ENCODE measurements at regions not wholly inside any gene's neighbourhood (a gene's known extent, or its start where the extent isn't known, plus 50 kb on each side); places are given as distances from the start of the nearest gene placed in this dataset.

DNA sequence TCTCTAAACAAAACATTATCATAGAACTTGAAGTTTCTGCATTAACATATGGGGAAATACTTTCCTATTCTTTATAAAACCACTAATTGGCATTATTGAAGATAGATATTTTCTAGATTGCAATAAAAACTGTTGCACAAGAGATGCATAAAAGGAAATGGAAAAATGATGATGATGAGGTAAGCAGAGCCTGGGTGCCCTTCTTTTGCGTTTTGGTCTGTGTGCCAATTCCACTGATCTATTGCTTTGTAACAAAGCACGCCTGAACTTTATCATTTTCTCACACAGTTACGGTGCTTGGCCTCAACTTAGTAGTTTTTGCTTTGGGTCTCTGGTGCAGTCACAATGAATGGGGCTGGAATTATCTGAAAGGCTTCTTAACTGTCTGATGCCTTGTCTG is 450.5 kb downstream of the MAFB start:
- TF ChIP-seq, protein P1, sequence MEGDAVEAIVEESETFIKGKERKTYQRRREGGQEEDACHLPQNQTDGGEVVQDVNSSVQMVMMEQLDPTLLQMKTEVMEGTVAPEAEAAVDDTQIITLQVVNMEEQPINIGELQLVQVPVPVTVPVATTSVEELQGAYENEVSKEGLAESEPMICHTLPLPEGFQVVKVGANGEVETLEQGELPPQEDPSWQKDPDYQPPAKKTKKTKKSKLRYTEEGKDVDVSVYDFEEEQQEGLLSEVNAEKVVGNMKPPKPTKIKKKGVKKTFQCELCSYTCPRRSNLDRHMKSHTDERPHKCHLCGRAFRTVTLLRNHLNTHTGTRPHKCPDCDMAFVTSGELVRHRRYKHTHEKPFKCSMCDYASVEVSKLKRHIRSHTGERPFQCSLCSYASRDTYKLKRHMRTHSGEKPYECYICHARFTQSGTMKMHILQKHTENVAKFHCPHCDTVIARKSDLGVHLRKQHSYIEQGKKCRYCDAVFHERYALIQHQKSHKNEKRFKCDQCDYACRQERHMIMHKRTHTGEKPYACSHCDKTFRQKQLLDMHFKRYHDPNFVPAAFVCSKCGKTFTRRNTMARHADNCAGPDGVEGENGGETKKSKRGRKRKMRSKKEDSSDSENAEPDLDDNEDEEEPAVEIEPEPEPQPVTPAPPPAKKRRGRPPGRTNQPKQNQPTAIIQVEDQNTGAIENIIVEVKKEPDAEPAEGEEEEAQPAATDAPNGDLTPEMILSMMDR (IDR thresholded peaks at IDR 0.05; ENCODE audit: low read depth, low read length) = no peak
- no peak overlapping the region for H3K4me3 ChIP-seq (ENCODE audit: low read depth, low read length)
- POLR2A ChIA-PET = no interaction called here
- no peak overlapping the region for H3K27ac ChIP-seq (ENCODE audit: low read depth, low read length)
- no peaks in the 10 kb centered on the region for H3K9me3 ChIP-seq (ENCODE audit: control insufficient read depth, insufficient read depth, low read length)
- CTCF ChIA-PET = no interaction called here
- DNase-seq (ENCODE audit: low read depth, low spot score) = no peak
- no peaks in the 10 kb centered on the region for H3K27me3 ChIP-seq (ENCODE audit: control insufficient read depth, insufficient read depth, low read length)

DNA sequence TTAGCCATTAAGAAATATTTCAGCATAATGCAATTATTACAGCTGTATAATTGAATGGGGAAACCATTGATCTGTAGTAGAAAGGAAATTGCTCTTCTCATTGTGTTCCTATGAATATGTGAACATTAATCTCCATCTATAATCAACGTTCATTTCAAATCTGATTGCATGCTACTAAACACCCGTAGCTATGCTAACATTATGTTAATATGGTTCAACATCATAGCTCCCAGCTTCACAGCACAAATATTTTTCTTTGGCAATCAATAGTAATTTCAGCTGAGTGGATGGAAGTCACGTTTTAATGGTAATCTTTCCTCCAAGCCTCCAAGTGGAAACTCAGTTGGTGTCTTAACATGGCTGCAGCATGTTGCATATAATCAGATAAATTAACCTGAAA is 454.4 kb downstream of the MAFB start:
- H3K4me3 ChIP-seq (ENCODE audit: low read depth, low read length) = no peak overlapping the region
- ChIA-PET POLR2A (no interaction called here), CTCF (interaction anchor here (0.5 kb wide), 1 partner anchor 360 kb away, joined by 3 read pairs; no protein-coding TSS in a partner anchor)
- H3K27me3 ChIP-seq (ENCODE audit: control insufficient read depth, insufficient read depth, low read length) = no peaks in the 10 kb centered on the region
- no peak for DNase-seq (ENCODE audit: low read depth, low spot score)
- no peaks in the 10 kb centered on the region for H3K9me3 ChIP-seq (ENCODE audit: control insufficient read depth, insufficient read depth, low read length)
- TF ChIP-seq, protein P1 (IDR thresholded peaks at IDR 0.05; ENCODE audit: low read depth, low read length) = no peak
- H3K27ac ChIP-seq (ENCODE audit: low read depth, low read length) = no peak overlapping the region

DNA sequence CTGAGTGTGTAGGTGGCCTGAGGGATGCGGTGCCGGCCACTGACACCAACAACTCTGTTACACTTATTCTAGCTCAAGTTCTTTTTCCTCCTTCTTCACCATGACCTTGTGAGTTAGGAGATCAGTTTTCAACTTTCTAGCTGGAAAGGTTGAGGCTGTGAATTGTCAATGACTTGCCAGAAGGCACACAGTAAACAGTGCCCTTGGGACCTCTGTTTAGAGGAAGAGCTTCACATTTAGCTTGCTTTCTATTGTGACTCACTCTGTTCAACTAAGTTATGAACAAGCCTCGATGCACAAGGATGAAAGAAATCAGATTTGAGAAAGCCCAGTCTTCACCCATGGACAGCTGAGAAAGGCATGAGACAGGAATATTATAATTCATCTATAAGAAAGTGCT is 455.6 kb downstream of the MAFB start:
- DNase-seq (ENCODE audit: low read depth, low spot score) = no peak
- H3K9me3 ChIP-seq (ENCODE audit: control insufficient read depth, insufficient read depth, low read length) = no peaks in the 10 kb centered on the region
- POLR2A ChIA-PET = no interaction called here

DNA sequence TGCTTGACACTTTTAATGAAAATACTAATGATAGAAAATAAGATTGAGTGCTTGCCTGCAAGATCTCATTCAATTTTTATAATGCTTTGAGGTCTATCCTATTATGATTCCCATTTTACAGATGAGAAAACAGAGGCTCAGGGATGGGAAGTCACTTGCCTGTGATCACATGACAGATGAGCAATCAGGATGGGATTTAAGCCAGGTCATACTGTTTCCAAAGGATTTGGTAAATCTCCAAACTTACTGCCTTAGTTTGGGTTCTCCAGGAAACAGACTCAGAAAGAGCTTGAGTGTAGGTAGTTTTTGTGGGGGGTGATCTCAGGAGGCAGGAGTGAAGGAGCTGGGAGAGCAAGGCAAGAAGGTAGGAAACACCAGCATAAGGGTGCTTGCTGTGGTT is 456.3 kb downstream of the MAFB start:
- Histone ChIP-seq H3K27ac (ENCODE audit: low read depth, low read length) (no peak overlapping the region), H3K9me3 (ENCODE audit: control insufficient read depth, insufficient read depth, low read length) (no peaks in the 10 kb centered on the region), H3K27me3 (ENCODE audit: control insufficient read depth, insufficient read depth, low read length) (no peaks in the 10 kb centered on the region), H3K4me3 (ENCODE audit: low read depth, low read length) (no peak overlapping the region)
- ChIA-PET POLR2A (no interaction called here), CTCF (no interaction called here)
- TF ChIP-seq, protein P1 (IDR thresholded peaks at IDR 0.05; ENCODE audit: low read depth, low read length) = no peak
- no peak for DNase-seq (ENCODE audit: low read depth, low spot score)

More for the DNA sequence above, 455.6 kb downstream of the MAFB start:
- H3K27me3 ChIP-seq (ENCODE audit: control insufficient read depth, insufficient read depth, low read length) = no peaks in the 10 kb centered on the region
- H3K4me3 ChIP-seq (ENCODE audit: low read depth, low read length) = no peak overlapping the region
- TF ChIP-seq, protein P1 (IDR thresholded peaks at IDR 0.05; ENCODE audit: low read depth, low read length) = no peak
- CTCF ChIA-PET = interaction anchor here (0.7 kb wide), 1 partner anchor 381 kb away, joined by 3 read pairs; no protein-coding TSS in a partner anchor
- no peak overlapping the region for H3K27ac ChIP-seq (ENCODE audit: low read depth, low read length)

DNA sequence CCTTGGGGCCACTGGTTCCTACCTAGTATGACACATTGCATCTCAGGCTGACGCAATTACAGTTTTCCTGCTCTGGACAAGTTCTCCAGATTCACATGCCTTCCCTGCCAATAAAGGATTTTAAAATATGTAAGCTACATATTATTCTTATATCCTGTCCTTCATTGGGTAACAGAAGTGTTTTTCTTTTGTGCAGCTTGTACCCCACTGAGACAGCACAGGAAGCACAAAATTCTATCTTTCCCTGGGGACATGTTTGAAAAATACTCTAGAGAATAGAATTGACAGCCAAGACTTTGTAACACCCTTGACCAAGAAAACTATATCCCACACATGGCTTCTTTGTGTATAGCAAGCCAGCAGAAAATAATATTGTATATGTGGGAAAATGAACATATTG is 456.8 kb downstream of the MAFB start:
- no peak for DNase-seq (ENCODE audit: low read depth, low spot score)
- no peak overlapping the region for H3K27ac ChIP-seq (ENCODE audit: low read depth, low read length)
- CTCF ChIA-PET = no interaction called here

More for the DNA sequence above, 456.8 kb downstream of the MAFB start:
- Histone ChIP-seq H3K9me3 (ENCODE audit: control insufficient read depth, insufficient read depth, low read length) (no peaks in the 10 kb centered on the region), H3K27me3 (ENCODE audit: control insufficient read depth, insufficient read depth, low read length) (no peaks in the 10 kb centered on the region), H3K4me3 (ENCODE audit: low read depth, low read length) (no peak overlapping the region)
- POLR2A ChIA-PET = no interaction called here
- TF ChIP-seq, protein P1 (IDR thresholded peaks at IDR 0.05; ENCODE audit: low read depth, low read length) = no peak

All from AG04450 (cell line).